Kidney glomerular epithelial cell (primary cell): ENCODE measurements at regions not wholly inside any gene's neighbourhood (a gene's known extent, or its start where the extent isn't known, plus 50 kb on each side); places are given as distances from the start of the nearest gene placed in this dataset.
"Not testable (repeated sequence)": the region's sequence is repeated elsewhere in the genome, so short reads cannot be mapped to it uniquely, and the experiment has no call there.

ENCODE experiments used
- DNase-seq: peaks from one replicate; lab custom pipeline; 2025; lab: John Stamatoyannopoulos, UW

- no peak for DNase-seq
Observed at GRCh38 chr15:30030345-30030744, 52.4 kb upstream of the GOLGA8J start.

- peak; percentile 15 for DNase-seq
Observed at GRCh38 chr15:30023798-30024295, 58.9 kb upstream of the GOLGA8J start.

- DNase-seq = no peak
Observed at GRCh38 chr15:30010746-30011145, 72.0 kb upstream of the GOLGA8J start.

- no peak for DNase-seq
Observed at GRCh38 chr15:30008156-30008555, 74.6 kb upstream of the GOLGA8J start.

GRCh38 chr15:30001602-30002001 is 81.2 kb upstream of the GOLGA8J start:
- no peak for DNase-seq

GRCh38 chr15:29998033-29998432 is 84.7 kb upstream of the GOLGA8J start:
- DNase-seq = no peak

GRCh38 chr15:29997499-29997898 is 85.3 kb upstream of the GOLGA8J start:
- DNase-seq = no peak

- no peak for DNase-seq
Observed at GRCh38 chr15:29994284-29994683, 88.5 kb upstream of the GOLGA8J start.

- DNase-seq = no peak
Observed at GRCh38 chr15:29990954-29991353, 91.8 kb upstream of the GOLGA8J start.

- no peak for DNase-seq
Observed at GRCh38 chr15:29990035-29990434, 92.7 kb upstream of the GOLGA8J start.

GRCh38 chr15:29988701-29989100 is 94.1 kb upstream of the GOLGA8J start:
- DNase-seq = no peak

GRCh38 chr15:29986946-29987345 is 95.8 kb upstream of the GOLGA8J start:
- DNase-seq = no peak

GRCh38 chr15:29978411-29979382 is 104.1 kb upstream of the GOLGA8J start:
- DNase-seq = no peak

GRCh38 chr15:29974056-29974455 is 108.7 kb upstream of the GOLGA8J start:
- not testable (repeated sequence) for DNase-seq

GRCh38 chr15:29972051-29972450 is 110.7 kb upstream of the GOLGA8J start:
- DNase-seq = no peak

- no peak for DNase-seq
Observed at GRCh38 chr15:29970402-29970695, 112.4 kb upstream of the GOLGA8J start.

- no peak for DNase-seq
Observed at GRCh38 chr15:29969562-29970401, 113.0 kb upstream of the GOLGA8J start.

- no peak for DNase-seq
Observed at GRCh38 chr15:29968895-29969561, 113.7 kb upstream of the GOLGA8J start.

GRCh38 chr15:29968099-29968894 is 114.5 kb upstream of the GOLGA8J start:
- no peak for DNase-seq

- no peak for DNase-seq
Observed at GRCh38 chr15:29962407-29962806, 120.3 kb upstream of the GOLGA8J start.

- no peak for DNase-seq
Observed at GRCh38 chr15:29959384-29960137, 123.2 kb upstream of the GOLGA8J start.
